Nephron progenitor cell (in vitro differentiated cells): ENCODE measurements at regions not wholly inside any gene's neighbourhood (a gene's known extent, or its start where the extent isn't known, plus 50 kb on each side); places are given as distances from the start of the nearest gene placed in this dataset.

Source experiments
- DNase-seq: peaks from one replicate; pipeline ENCODE4 v3.0.0; 2021
- H3K27ac Mint-ChIP-seq: 2 replicates; pipeline ENCODE4 v1.8.0; 2021; ENCODE audit warnings: mild to moderate bottlenecking, moderate library complexity, mixed read lengths
- H3K27me3 Mint-ChIP-seq: 2 replicates; pipeline ENCODE4 v1.8.0; 2021; ENCODE audit warnings: mild to moderate bottlenecking, low read depth, mixed read lengths; ENCODE audit not compliant: poor library complexity
- H3K36me3 Mint-ChIP-seq: 2 replicates; pipeline ENCODE4 v1.8.0; 2021; ENCODE audit warnings: low read depth, mixed read lengths
- H3K4me1 Mint-ChIP-seq: 2 replicates; pipeline ENCODE4 v1.8.0; 2021; ENCODE audit warnings: mixed read lengths
- H3K4me3 Mint-ChIP-seq: 2 replicates; pipeline ENCODE4 v1.8.0; 2021; ENCODE audit warnings: mild to moderate bottlenecking, moderate library complexity, mixed read lengths
- H3K9me3 Mint-ChIP-seq: 2 replicates; pipeline ENCODE4 v1.8.0; 2021; ENCODE audit warnings: mild to moderate bottlenecking, moderate library complexity, mixed read lengths
- TF ChIP-seq, protein P1 (sequence below): fragments of 200-600 bp; sonication (generic); IDR thresholded peaks from 2 replicates; pipeline ENCODE4 v1.5.0; 2021; ENCODE audit warnings: antibody characterized with exemption

GRCh38 chr10:78630944-78631838, 437.6 kb upstream of the ZMIZ1 start:
- Mint-ChIP-seq H3K27me3 (peaks cover 2% of the 10 kb centered on the region), H3K9me3 (no peaks in the 10 kb centered on the region), H3K4me1 (peaks cover 52% of the 10 kb centered on the region), H3K4me3 (no peak overlapping the region), H3K27ac (no peak overlapping the region), H3K36me3 (no peaks in the 10 kb centered on the region)
- TF ChIP-seq, protein P1, sequence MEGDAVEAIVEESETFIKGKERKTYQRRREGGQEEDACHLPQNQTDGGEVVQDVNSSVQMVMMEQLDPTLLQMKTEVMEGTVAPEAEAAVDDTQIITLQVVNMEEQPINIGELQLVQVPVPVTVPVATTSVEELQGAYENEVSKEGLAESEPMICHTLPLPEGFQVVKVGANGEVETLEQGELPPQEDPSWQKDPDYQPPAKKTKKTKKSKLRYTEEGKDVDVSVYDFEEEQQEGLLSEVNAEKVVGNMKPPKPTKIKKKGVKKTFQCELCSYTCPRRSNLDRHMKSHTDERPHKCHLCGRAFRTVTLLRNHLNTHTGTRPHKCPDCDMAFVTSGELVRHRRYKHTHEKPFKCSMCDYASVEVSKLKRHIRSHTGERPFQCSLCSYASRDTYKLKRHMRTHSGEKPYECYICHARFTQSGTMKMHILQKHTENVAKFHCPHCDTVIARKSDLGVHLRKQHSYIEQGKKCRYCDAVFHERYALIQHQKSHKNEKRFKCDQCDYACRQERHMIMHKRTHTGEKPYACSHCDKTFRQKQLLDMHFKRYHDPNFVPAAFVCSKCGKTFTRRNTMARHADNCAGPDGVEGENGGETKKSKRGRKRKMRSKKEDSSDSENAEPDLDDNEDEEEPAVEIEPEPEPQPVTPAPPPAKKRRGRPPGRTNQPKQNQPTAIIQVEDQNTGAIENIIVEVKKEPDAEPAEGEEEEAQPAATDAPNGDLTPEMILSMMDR: no peak
- DNase-seq: no peak

GRCh38 chr10:78634389-78634815, 434.4 kb upstream of the ZMIZ1 start:
- H3K9me3 Mint-ChIP-seq: no peaks in the 10 kb centered on the region
- no peaks in the 10 kb centered on the region for H3K36me3 Mint-ChIP-seq
- H3K4me3 Mint-ChIP-seq: no peak overlapping the region
- H3K27ac Mint-ChIP-seq: peak overlapping the region; percentile 5
- H3K4me1 Mint-ChIP-seq: peaks cover 30% of the 10 kb centered on the region
- TF ChIP-seq, protein P1: no peak
- H3K27me3 Mint-ChIP-seq: peaks cover 2% of the 10 kb centered on the region
- no peak for DNase-seq

- Mint-ChIP-seq H3K4me3 (no peak overlapping the region), H3K4me1 (peaks cover 26% of the 10 kb centered on the region), H3K9me3 (no peaks in the 10 kb centered on the region), H3K36me3 (no peaks in the 10 kb centered on the region), H3K27ac (peak overlapping the region; percentile 5), H3K27me3 (peaks cover 2% of the 10 kb centered on the region)
- no peak for DNase-seq
- TF ChIP-seq, protein P1: no peak
These were observed 433.9 kb upstream of the ZMIZ1 start for GRCh38 chr10:78634835-78635234.

DNA sequence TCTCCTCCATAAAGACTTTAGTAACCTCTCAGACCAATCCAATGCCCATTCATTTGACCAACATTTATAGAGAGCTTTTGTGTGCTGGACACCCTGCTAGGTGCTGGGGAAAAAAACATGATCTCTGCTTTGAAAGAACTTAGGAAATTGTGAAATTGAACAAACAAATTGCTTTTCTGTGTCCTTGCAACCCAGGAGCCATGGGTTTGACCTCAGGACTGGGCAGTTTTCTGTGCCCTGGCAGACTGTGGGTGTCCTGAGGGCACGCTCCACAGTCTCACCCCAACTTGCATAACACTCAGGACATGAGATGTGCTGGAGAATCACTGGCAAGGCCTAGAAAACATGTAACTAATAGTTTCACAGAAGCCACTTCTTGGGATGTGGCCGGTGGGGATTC, 429.1 kb upstream of the ZMIZ1 start:
- TF ChIP-seq, protein P1: no peak
- Mint-ChIP-seq H3K36me3 (no peaks in the 10 kb centered on the region), H3K27ac (no peak overlapping the region), H3K27me3 (peaks cover 2% of the 10 kb centered on the region), H3K4me1 (peaks cover 39% of the 10 kb centered on the region), H3K4me3 (no peak overlapping the region), H3K9me3 (peaks cover 3% of the 10 kb centered on the region)
- DNase-seq: no peak

GRCh38 chr10:78640796-78641636, 427.8 kb upstream of the ZMIZ1 start:
- TF ChIP-seq, protein P1: no peak
- Mint-ChIP-seq H3K36me3 (no peaks in the 10 kb centered on the region), H3K4me3 (no peak overlapping the region), H3K27me3 (no peaks in the 10 kb centered on the region), H3K9me3 (peaks cover 13% of the 10 kb centered on the region), H3K27ac (peak overlapping the region; percentile 1), H3K4me1 (peaks cover 28% of the 10 kb centered on the region)
- DNase-seq: no peak
